MV-4-11 (cell line): ENCODE measurements at regions not wholly inside any gene's neighbourhood (a gene's known extent, or its start where the extent isn't known, plus 50 kb on each side); places are given as distances from the start of the nearest gene placed in this dataset.
A peak's percentile ranks its signal among the peaks of the same experiment; 100 is the strongest.

Source experiments
- DNase-seq: peaks from one replicate; lab custom pipeline; 2025; lab: John Stamatoyannopoulos, UW

DNA sequence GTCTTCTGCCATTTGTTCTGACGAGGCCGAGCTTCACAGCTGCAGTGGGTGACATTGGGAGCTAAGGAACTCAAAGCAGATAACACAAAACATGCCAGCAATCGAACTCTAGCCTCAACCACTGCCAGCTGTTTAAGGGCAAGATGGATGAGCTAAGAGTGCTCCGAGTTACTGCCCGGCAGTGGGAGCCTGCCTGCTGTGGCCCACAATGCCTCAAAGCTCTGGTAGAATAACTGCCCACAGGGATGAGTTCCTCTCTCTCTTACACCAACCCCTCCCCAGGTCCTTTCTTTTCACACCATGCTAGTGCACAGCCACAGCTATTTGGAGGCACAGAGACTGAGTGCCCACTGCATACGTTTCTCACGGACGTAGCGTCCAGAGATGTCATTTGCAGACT is 330.5 kb downstream of the FGF9 start:
- no peak for DNase-seq

DNA sequence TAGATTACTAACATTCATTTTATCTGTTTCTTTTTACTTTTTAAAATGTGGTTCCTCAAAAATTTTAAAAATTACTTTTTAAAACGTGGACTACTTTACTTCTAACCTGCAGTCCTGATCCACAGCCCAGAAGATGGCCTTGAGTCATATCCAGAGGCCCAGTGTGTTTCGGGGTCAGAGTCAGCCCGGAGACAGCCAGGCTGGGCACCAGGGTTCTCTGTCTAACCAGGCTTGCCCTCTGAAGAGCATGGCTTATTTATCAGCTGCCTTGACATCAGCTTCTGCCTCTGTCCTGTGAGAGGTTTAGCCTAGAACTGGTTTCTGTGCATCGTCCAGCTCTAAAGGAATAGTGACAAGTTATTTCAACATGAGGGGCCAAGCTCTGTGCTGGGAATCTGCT is 332.0 kb downstream of the FGF9 start:
- DNase-seq: no peak

GRCh38 chr13:22009500-22009899 is 338.6 kb downstream of the FGF9 start:
- DNase-seq: peak; percentile 91

- DNase-seq: no peak
Measured at GRCh38 chr13:22009937-22010336, 339.1 kb downstream of the FGF9 start.

DNA sequence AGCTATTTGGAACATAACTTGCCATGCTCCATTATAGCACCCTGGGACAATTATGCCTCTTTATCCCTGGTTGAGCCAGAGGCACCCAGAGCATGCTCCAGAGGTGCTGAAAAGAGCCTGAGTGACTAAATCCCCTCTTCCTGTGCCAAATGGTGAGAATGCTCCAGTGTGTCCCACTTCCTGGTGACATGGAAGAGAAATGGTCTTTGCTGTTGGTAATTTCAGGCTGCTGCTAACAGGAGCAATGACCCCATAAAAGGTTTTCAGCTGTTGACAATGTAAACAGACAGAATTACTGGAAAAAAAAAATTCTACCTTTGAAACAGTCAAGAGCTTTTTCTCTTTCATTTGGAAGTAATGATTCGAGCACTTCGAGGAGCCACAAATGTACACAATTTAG is 341.8 kb downstream of the FGF9 start:
- DNase-seq: no peak

DNA sequence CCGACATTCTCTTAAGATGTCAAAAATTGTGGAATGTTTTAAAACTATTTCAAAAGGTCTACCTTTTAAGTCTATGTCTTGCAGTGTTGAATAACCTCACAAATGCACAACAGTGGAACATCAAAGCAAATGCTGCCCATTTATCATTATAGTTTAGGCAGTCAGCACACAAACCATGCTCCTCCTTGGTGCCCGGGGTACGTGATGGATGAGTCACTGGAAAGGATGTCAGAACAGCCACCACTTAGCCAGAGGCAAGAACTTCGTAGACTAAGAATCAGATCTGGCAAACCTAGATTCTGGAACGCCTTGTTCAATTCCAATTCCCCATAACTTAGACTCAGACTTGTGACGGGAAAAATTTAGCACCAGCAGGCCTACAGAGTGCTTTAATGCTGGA is 343.6 kb downstream of the FGF9 start:
- no peak for DNase-seq

DNA sequence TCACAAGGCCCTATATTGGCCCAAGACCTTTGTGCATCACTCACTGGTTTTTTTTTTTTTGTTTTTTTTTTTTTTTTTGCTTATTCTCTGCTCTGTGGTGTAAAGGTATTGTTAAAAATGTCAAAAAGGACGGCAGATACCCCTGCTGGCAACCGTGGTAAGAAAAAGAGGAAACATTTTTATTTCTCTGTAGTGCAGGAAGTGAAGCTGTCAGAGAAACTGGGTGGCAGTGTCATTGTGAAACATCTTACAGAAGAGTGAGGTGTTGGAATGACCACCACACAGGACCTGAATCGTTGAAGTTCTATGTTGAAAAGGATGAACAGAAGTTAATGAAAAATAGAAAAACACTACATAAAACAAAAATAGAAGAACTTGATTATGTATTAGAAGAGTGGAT is 346.4 kb downstream of the FGF9 start:
- DNase-seq: peak; percentile 84

GRCh38 chr13:22018076-22018835 is 347.4 kb downstream of the FGF9 start:
- DNase-seq: no peak

DNA sequence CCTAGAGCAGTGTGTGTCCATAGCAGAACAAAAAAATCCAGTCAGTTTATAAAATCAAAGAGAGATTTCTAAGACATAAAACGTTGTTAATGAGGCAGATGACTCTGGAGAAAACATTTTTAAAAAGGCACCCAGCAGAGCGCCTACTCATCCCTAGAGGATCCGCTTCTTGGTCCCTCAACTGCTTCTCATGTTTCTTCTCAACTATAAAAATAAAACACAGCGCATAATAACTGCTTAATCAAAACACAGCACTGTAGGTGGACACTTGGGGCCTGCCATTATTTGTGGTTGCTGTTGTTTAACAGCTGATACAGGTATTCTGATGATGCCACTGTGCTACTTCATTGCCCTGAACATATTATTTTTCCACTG is 347.9 kb downstream of the FGF9 start:
- DNase-seq: no peak

DNA sequence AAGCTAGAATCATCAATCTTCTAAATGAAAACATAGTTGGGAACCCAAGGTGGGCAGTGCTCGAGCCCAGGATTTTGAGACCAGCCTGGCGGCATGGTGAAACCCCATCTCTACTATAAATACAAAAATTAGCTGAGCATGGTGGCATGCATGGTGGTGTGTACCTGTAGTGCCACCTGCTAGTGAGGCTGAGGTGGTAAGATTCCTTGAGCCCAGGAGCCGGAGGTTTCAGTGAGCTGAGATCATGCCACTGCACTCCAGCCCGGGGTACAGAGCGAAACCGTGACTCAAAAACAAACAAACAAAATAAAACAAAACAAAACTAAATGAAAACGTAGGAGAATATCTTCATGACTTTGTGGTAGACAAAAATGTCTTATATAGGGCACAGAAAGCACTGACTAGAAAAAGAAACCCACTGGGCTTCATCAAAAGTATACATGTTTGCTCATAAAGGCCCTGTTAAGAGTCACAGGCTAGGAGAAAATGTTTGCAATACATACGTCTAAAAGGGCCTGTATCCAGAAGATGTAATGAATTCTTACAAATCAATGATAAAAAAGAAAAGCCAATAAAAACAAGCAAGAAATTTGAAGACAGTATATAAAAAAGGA is 353.6 kb downstream of the FGF9 start:
- DNase-seq: no peak

DNA sequence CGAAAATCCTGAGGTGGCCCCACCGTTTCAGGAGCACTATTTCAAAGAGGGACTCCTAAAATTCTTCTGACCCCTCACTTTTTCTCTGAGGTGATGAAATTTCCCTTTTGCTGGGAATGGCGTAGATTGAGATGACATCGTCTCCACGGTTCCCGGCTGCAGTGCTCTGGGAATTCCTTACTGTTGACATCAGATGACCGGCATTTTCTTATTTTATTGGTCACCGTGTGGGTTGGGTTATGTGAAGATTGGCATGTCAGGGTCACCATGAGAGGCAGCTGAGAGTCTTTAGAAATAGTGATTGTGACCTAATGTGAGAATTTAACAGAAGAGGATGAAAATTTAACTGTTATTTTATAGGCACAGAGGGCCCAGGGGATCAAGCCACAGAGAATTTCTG is 356.7 kb downstream of the FGF9 start:
- DNase-seq: no peak

- DNase-seq: no peak
Measured at GRCh38 chr13:22028831-22029230, 358.0 kb downstream of the FGF9 start.

- no peak for DNase-seq
Measured at GRCh38 chr13:22030321-22030720, 359.4 kb downstream of the FGF9 start.

DNA sequence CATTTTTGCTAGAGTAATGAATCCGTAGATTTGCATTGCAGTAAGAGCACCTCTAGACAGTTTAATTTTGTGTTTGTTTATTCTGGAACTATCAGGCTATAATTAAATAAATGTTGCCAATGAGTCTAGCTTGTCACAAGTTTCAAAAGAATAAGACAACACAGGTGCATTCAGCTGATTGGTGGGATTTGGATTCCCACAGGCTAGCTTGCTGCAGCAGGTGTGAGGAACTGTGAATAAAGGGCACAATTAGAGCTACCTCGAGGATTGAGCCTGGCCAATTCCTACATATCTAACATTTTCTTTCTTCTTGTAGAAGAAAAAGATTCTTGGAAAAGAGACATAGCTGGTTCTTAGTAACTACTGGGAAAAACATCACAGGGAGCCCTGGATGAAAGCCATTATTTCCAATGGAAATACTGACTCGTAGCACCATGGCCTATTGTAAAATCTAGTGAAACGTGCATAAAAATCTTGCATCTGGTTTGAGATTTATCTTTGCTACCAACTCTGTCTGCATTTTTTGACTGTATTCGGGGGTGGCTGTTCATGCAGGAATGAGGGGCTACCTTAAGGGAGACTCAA is 360.9 kb downstream of the FGF9 start:
- no peak for DNase-seq

- no peak for DNase-seq
Measured at GRCh38 chr13:22032905-22033304, 362.0 kb downstream of the FGF9 start.

GRCh38 chr13:22039961-22040360 is 369.1 kb downstream of the FGF9 start:
- peak; percentile 13 for DNase-seq

DNA sequence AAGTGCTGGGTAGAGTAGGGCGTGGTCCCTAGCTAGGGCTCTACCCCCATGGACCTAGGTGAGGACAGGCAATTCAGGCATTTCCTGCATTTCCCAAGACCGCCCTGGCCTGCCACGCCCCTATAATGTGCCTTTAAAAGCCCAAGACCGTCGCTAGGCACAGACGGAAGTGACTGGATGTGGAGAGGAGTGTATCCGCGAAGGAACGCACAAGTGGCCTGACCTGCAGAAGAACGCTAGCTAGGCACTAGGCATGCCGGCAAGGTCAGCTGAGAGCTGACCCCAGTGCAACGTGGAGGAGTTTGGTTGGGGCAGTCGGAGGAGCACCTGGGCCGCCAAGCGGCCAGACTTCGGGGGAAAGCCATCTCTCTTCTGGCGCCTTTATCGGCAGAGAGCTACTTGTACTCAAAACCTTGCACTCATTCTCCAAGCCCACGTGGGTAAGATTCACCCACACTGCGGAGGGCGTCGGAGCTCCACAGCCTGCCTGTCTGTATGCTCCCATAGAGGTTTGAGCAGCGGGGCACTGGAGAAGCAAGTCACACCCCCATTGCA is 370.0 kb downstream of the FGF9 start:
- DNase-seq: no peak

GRCh38 chr13:22041741-22042140 is 370.9 kb downstream of the FGF9 start:
- DNase-seq: no peak

GRCh38 chr13:22047082-22047784 is 376.4 kb downstream of the FGF9 start:
- DNase-seq: no peak

DNA sequence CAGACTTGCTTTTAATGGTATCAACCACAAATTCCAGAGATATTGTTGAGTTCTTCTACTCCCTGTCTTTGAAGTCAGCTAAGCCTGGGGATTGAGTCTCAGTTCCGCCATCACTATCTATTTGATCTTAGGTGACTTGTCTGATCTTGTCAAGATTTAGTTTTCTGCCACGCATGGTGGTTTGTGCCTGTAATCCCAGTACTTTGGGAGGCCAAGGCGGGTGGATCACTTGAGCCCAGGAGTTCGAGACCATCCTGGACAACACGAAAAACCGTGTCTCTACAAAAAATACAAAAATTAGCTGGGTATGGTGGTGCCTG is 376.9 kb downstream of the FGF9 start:
- no peak for DNase-seq

DNA sequence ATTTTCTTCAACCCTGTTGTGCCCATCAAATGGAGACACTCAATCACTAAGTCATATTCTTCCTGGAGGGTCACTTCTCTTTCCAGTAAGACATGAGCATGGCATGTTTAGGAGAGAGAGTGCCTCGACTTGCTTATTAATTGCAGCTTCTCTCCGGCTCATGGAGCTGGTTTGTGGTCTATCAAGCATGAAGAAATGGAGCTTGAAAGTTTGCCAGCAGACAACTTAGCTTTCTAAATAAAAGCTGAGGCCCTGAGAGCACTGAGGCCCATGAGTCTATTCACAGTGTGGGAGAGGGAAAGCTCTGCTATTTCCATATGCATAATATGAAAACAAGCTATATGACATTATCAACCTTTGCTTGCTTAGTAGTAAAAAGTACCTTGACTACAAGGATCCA is 378.5 kb downstream of the FGF9 start:
- no peak for DNase-seq

- no peak for DNase-seq
Measured at GRCh38 chr13:22050951-22051563, 380.2 kb downstream of the FGF9 start.
